GM18868 (cell line): ENCODE measurements at regions not wholly inside any gene's neighbourhood (a gene's known extent, or its start where the extent isn't known, plus 50 kb on each side); places are given as distances from the start of the nearest gene placed in this dataset.

ENCODE experiments used
- ATAC-seq: cut with Tn5 transposase; IDR thresholded peaks from one replicate; pipeline ENCODE4 v1.9.1; 2021; ENCODE audit warnings: mild to moderate bottlenecking, moderate library complexity; ENCODE audit not compliant: unreplicated experiment

- no peak for ATAC-seq
Observed at GRCh38 chr3:23075496-23075895, 127.6 kb upstream of the UBE2E2 start.

- ATAC-seq, result no peak
Observed at GRCh38 chr3:23076437-23076836, 126.7 kb upstream of the UBE2E2 start.

GRCh38 chr3:23077126-23077525 is 126.0 kb upstream of the UBE2E2 start:
- ATAC-seq, result no peak

- no peak for ATAC-seq
Observed at GRCh38 chr3:23078735-23079134, 124.4 kb upstream of the UBE2E2 start.

- no peak for ATAC-seq
Observed at GRCh38 chr3:23079976-23080375, 123.2 kb upstream of the UBE2E2 start.

- no peak for ATAC-seq
Observed at GRCh38 chr3:23083701-23084100, 119.4 kb upstream of the UBE2E2 start.

GRCh38 chr3:23084367-23084766 is 118.8 kb upstream of the UBE2E2 start:
- ATAC-seq, result peak; percentile 74

GRCh38 chr3:23085261-23085660 is 117.9 kb upstream of the UBE2E2 start:
- no peak for ATAC-seq

GRCh38 chr3:23086331-23086730 is 116.8 kb upstream of the UBE2E2 start:
- no peak for ATAC-seq

GRCh38 chr3:23086831-23087230 is 116.3 kb upstream of the UBE2E2 start:
- ATAC-seq, result no peak

- no peak for ATAC-seq
Observed at GRCh38 chr3:23094412-23094811, 108.7 kb upstream of the UBE2E2 start.

GRCh38 chr3:23094890-23095462 is 108.2 kb upstream of the UBE2E2 start:
- peak; percentile 97 for ATAC-seq

- ATAC-seq, result no peak
Observed at GRCh38 chr3:23096041-23096440, 107.1 kb upstream of the UBE2E2 start.

- ATAC-seq, result no peak
Observed at GRCh38 chr3:23099021-23099420, 104.1 kb upstream of the UBE2E2 start.

GRCh38 chr3:23099677-23100076 is 103.5 kb upstream of the UBE2E2 start:
- ATAC-seq, result no peak

- no peak for ATAC-seq
Observed at GRCh38 chr3:23100106-23100505, 103.0 kb upstream of the UBE2E2 start.

- no peak for ATAC-seq
Observed at GRCh38 chr3:23103764-23104163, 99.4 kb upstream of the UBE2E2 start.

- ATAC-seq, result no peak
Observed at GRCh38 chr3:23105048-23105447, 98.1 kb upstream of the UBE2E2 start.

GRCh38 chr3:23106666-23107065 is 96.5 kb upstream of the UBE2E2 start:
- ATAC-seq, result no peak

- ATAC-seq, result no peak
Observed at GRCh38 chr3:23107221-23107620, 95.9 kb upstream of the UBE2E2 start.

GRCh38 chr3:23108451-23109057 is 94.6 kb upstream of the UBE2E2 start:
- ATAC-seq, result no peak

- no peak for ATAC-seq
Observed at GRCh38 chr3:23111286-23111685, 91.8 kb upstream of the UBE2E2 start.

GRCh38 chr3:23111797-23112196 is 91.3 kb upstream of the UBE2E2 start:
- ATAC-seq, result no peak
